HCT116 (cell line): ENCODE measurements at regions not wholly inside any gene's neighbourhood (a gene's known extent, or its start where the extent isn't known, plus 50 kb on each side); places are given as distances from the start of the nearest gene placed in this dataset.

Experiments
- ATAC-seq: fragments of 200-7000 bp; cut with Tn5 transposase; 2 replicates; pipeline ENCODE4 v1.9.1; 2020; ENCODE audit warnings: mild to moderate bottlenecking, moderate library complexity
- BruUV-seq: library from RNA; stranded (reverse); fragments of 400-500 nt; replicated peaks from 2 replicates; lab custom pipeline; 2021; lab: Mats Ljungman, UMichigan
- CTCF ChIA-PET: fragments of 300-600 bp; sonication (Branson Sonifier 250); formaldehyde crosslinking; loops from one replicate; lab custom pipeline; 2021; ENCODE audit warnings: antibody characterized with exemption; lab: Charles Lee
- POLR2A ChIA-PET: fragments of 300-600, 350-600 bp; sonication (Branson Sonifier 250); formaldehyde crosslinking; loops from one replicate; lab custom pipeline; 2021; ENCODE audit warnings: antibody characterized with exemption; lab: Charles Lee
- RAD21 ChIA-PET, 2 experiments: fragments of 300-600 bp; sonication (Branson Sonifier 250); formaldehyde crosslinking; loops; one replicate each; lab custom pipeline; 2023; ENCODE audit warnings: low total read pairs in 2 of 2; ENCODE audit not compliant: uncharacterized antibody in 2 of 2, unreplicated experiment in 2 of 2, low non-redundant PET in 1 of 2; lab: Charles Lee
- DNase-seq: peaks from one replicate; pipeline ENCODE4 v3.0.0-alpha.2; 2010; ENCODE audit warnings: low read depth, low spot score
- H2AFZ ChIP-seq: fragments of 200-600 bp; shearing (Covaris generic), sonication (generic); 2 replicates; pipeline ENCODE4 v1.6.1; 2017; ENCODE audit warnings: low read depth, mixed run types, mixed read lengths, antibody characterized with exemption, low read length; ENCODE audit not compliant: poor library complexity, severe bottlenecking
- H3K27ac ChIP-seq: 2 replicates; pipeline ENCODE4 v1.5.1; 2012; ENCODE audit warnings: low read depth, low read length
- H3K27me3 ChIP-seq: fragments of 200-600 bp; sonication (generic); 2 replicates; pipeline ENCODE4 v1.6.1; 2016; ENCODE audit warnings: mixed run types, low read length, mixed read lengths; ENCODE audit not compliant: insufficient read depth
- H3K36me3 ChIP-seq, 2 experiments: fragments of 200-500 bp in 1 of 2; fragments of 200-600 bp in 1 of 2; sonication (Bioruptor generic) in 1 of 2; sonication (generic) in 1 of 2; 2 replicates each; pipeline versions ENCODE4 v1.5.1 to v1.6.1; 2014 to 2016; ENCODE audit warnings: low read length in 2 of 2, inconsistent platforms in 1 of 2, mixed read lengths in 1 of 2, mixed run types in 1 of 2; ENCODE audit not compliant: insufficient read depth in 2 of 2, control insufficient read depth in 1 of 2
- H3K4me1 ChIP-seq, 2 experiments: fragments of 200-600 bp in 1 of 2; sonication (generic) in 1 of 2; 2 replicates each; pipeline versions ENCODE4 v1.5.1 to v1.6.1; 2012 to 2017; ENCODE audit warnings: low read length in 2 of 2, inconsistent platforms in 1 of 2, mild to moderate bottlenecking in 1 of 2, mixed read lengths in 1 of 2, mixed run types in 1 of 2, moderate library complexity in 1 of 2; ENCODE audit not compliant: insufficient read depth in 2 of 2, control insufficient read depth in 1 of 2
- H3K4me2 ChIP-seq: fragments of 200-600 bp; sonication (generic); 2 replicates; pipeline ENCODE4 v1.6.1; 2017; ENCODE audit warnings: mixed run types, low read length, mixed read lengths
- H3K4me3 ChIP-seq, 2 experiments: fragments of 200-600 bp in 1 of 2; sonication (generic) in 1 of 2; replicated peaks in 1 of 2; 2 replicates each; pipeline ENCODE4 v1.5.1; 2011 to 2016; ENCODE audit warnings: low read length in 2 of 2, control low read depth in 1 of 2, low read depth in 1 of 2, mild to moderate bottlenecking in 1 of 2, mixed read lengths in 1 of 2, mixed run types in 1 of 2
- H3K79me2 ChIP-seq: fragments of 200-600 bp; sonication (generic); 2 replicates; pipeline ENCODE4 v1.6.1; 2017; ENCODE audit warnings: mild to moderate bottlenecking, mixed run types, low read length, moderate library complexity, mixed read lengths; ENCODE audit not compliant: insufficient read depth
- H3K9ac ChIP-seq: fragments of 200-600 bp; sonication (generic); 2 replicates; pipeline ENCODE4 v1.6.1; 2016; ENCODE audit warnings: low read length, mixed read lengths
- H3K9me2 ChIP-seq: fragments of 200-600 bp; sonication (generic), shearing (Covaris generic); 2 replicates; pipeline ENCODE4 v1.6.1; 2017; ENCODE audit warnings: mixed run types, mild to moderate bottlenecking, moderate library complexity; ENCODE audit not compliant: insufficient read depth
- H3K9me3 ChIP-seq, 2 experiments: fragments of 200-500 bp in 1 of 2; fragments of 200-600 bp in 1 of 2; sonication (Bioruptor generic) in 1 of 2; sonication (generic) in 1 of 2; 2 replicates each; pipeline ENCODE4 v1.6.1; 2014 to 2017; ENCODE audit warnings: low read length in 2 of 2, mixed read lengths in 2 of 2, inconsistent platforms in 1 of 2, low read depth in 1 of 2, mild to moderate bottlenecking in 1 of 2, mixed run types in 1 of 2, moderate library complexity in 1 of 2; ENCODE audit not compliant: control insufficient read depth in 1 of 2, insufficient read depth in 1 of 2
- H4K20me1 ChIP-seq: fragments of 200-600 bp; sonication (generic), shearing (Covaris generic); 2 replicates; pipeline ENCODE4 v1.6.1; 2017; ENCODE audit warnings: mixed run types, mild to moderate bottlenecking, moderate library complexity; ENCODE audit not compliant: insufficient read depth
- ATF3 ChIP-seq: IDR thresholded peaks from 2 replicates; pipeline ENCODE4 v1.6.1; 2012
- CEBPB ChIP-seq: IDR thresholded peaks from 2 replicates; pipeline ENCODE4 v1.6.1; 2012; ENCODE audit warnings: low read depth
- CTCF ChIP-seq, 3 experiments: fragments of 200-600 bp in 1 of 3; sonication (generic) in 1 of 3; IDR thresholded peaks in 2 of 3; conservative IDR thresholded peaks in 1 of 3; 2 replicates each; pipeline ENCODE4 v1.5.1; 2012 to 2017; ENCODE audit warnings: low read depth in 2 of 3, low read length in 2 of 3, antibody characterized with exemption in 1 of 3, borderline replicate concordance in 1 of 3, control low read depth in 1 of 3, mild to moderate bottlenecking in 1 of 3, mixed read lengths in 1 of 3, mixed run types in 1 of 3, moderate library complexity in 1 of 3; ENCODE audit not compliant: insufficient read depth in 1 of 3
- ELF1 ChIP-seq: IDR thresholded peaks from 2 replicates; pipeline ENCODE4 v1.6.1; 2012; ENCODE audit warnings: low read depth, borderline replicate concordance
- JUND ChIP-seq: IDR thresholded peaks from 2 replicates; pipeline ENCODE4 v1.6.1; 2012
- POLR2A ChIP-seq: IDR thresholded peaks from 2 replicates; pipeline ENCODE4 v1.7.0; 2011; ENCODE audit warnings: borderline replicate concordance; ENCODE audit not compliant: insufficient read depth, insufficient read length; ENCODE audit errors: extremely low read depth
- RAD21 ChIP-seq: IDR thresholded peaks from 2 replicates; pipeline ENCODE4 v1.6.1; 2012; ENCODE audit warnings: low read depth, mild to moderate bottlenecking
- REST ChIP-seq: IDR thresholded peaks from 2 replicates; pipeline ENCODE4 v1.6.1; 2012; ENCODE audit warnings: low read depth
- SRF ChIP-seq: IDR thresholded peaks from 2 replicates; pipeline ENCODE4 v1.6.1; 2012; ENCODE audit warnings: low read depth
- ZBTB33 ChIP-seq: IDR thresholded peaks from 2 replicates; pipeline ENCODE4 v1.6.1; 2011; ENCODE audit warnings: mild to moderate bottlenecking, low read length, moderate library complexity; ENCODE audit not compliant: insufficient replicate concordance; ENCODE audit errors: extremely low read depth
- ZFX ChIP-seq: fragments of 450-650 bp; IDR thresholded peaks from 2 replicates; pipeline ENCODE4 v1.6.1; 2017
- intact Hi-C: fragments of 100-400 bp; cut with micrococcal nuclease; formaldehyde crosslinking; loops from 2 replicates; pipeline ENCODE4 v1.10.0; 2022

GRCh38 chr17:59504821-59505220 lies 60.6 kb upstream of the DHX40 start:
- TF ChIP-seq ZBTB33, result no peak
- no peak for TF ChIP-seq SRF
- TF ChIP-seq JUND, result no peak
- no peak for TF ChIP-seq REST
- no peak for TF ChIP-seq RAD21
- no peak for TF ChIP-seq ELF1
- no peak for TF ChIP-seq CTCF (IDR thresholded peaks at IDR 0.05 in 2 of 3, conservative IDR thresholded peaks at IDR 0.05 in 1 of 3; ENCODE audit: borderline replicate concordance in 1 of 3, insufficient read depth in 1 of 3, low read depth in 2 of 3, low read length in 2 of 3)
- TF ChIP-seq CEBPB, result no peak
- no peak for TF ChIP-seq POLR2A
- no peak for TF ChIP-seq ZFX
- TF ChIP-seq ATF3, result no peak
- H3K4me2 ChIP-seq, result no peak overlapping the region
- H3K4me3 ChIP-seq, result no peak overlapping the region
- POLR2A ChIA-PET, result no interaction called here
- no peak for ATAC-seq
- RAD21 ChIA-PET, result no interaction called here
- H2AFZ ChIP-seq, result no peak overlapping the region
- BruUV-seq, result no TSS peak
- intact Hi-C loops, result no loop called here
- H3K36me3 ChIP-seq, result no peaks in the 10 kb centered on the region
- no peaks in the 10 kb centered on the region for H3K4me1 ChIP-seq
- H3K9ac ChIP-seq, result no peak overlapping the region
- H3K9me2 ChIP-seq, result no peaks in the 10 kb centered on the region
- no peak for DNase-seq
- no peaks in the 10 kb centered on the region for H3K27me3 ChIP-seq
- CTCF ChIA-PET, result no interaction called here
- H3K79me2 ChIP-seq, result no peaks in the 10 kb centered on the region
- H3K27ac ChIP-seq, result no peak overlapping the region
- H3K9me3 ChIP-seq, result no peaks in the 10 kb centered on the region
- H4K20me1 ChIP-seq, result no peaks in the 10 kb centered on the region
